CD14-positive monocyte (primary cell): ENCODE measurements at regions not wholly inside any gene's neighbourhood (a gene's known extent, or its start where the extent isn't known, plus 50 kb on each side); places are given as distances from the start of the nearest gene placed in this dataset.

Source experiments
- DNase-seq, 3 donors: peaks; one replicate each; pipeline ENCODE4 v3.0.0-alpha.2; 2011 to 2022
- H2AFZ ChIP-seq: 2 replicates; pipeline ENCODE4 v1.6.0; 2012; ENCODE audit warnings: mild to moderate bottlenecking, low read depth, low read length, inconsistent platforms; ENCODE audit not compliant: insufficient read depth, poor library complexity, severe bottlenecking
- H3K27ac ChIP-seq, 2 donors: 1 replicate in 1 of 2; 2 replicates in 1 of 2; pipeline ENCODE4 v1.5.1; 2012 to 2013; ENCODE audit warnings: low read length in 2 of 2, control low read depth in 1 of 2, inconsistent platforms in 1 of 2, low read depth in 1 of 2, mild to moderate bottlenecking in 1 of 2
- H3K27me3 ChIP-seq, 2 donors: one replicate each; pipeline versions ENCODE4 v1.6.0 to v1.6.1; 2011 to 2013; ENCODE audit warnings: low read length in 2 of 2; ENCODE audit not compliant: control insufficient read depth in 2 of 2, insufficient read depth in 2 of 2
- H3K36me3 ChIP-seq, 2 donors: replicated peaks in 1 of 2; 1 replicate in 1 of 2; 2 replicates in 1 of 2; pipeline versions ENCODE4 v1.5.1 to v1.6.1; 2012 to 2013; ENCODE audit warnings: low read length in 2 of 2, control low read depth in 1 of 2, inconsistent platforms in 1 of 2, mild to moderate bottlenecking in 1 of 2; ENCODE audit not compliant: insufficient read depth in 2 of 2, control insufficient read depth in 1 of 2
- H3K4me1 ChIP-seq, 2 donors: 1 replicate in 1 of 2; 2 replicates in 1 of 2; pipeline versions ENCODE4 v1.5.1 to v1.6.1; 2012 to 2013; ENCODE audit warnings: low read length in 2 of 2, control low read depth in 1 of 2, inconsistent platforms in 1 of 2, mild to moderate bottlenecking in 1 of 2, moderate library complexity in 1 of 2; ENCODE audit not compliant: insufficient read depth in 2 of 2, control insufficient read depth in 1 of 2
- H3K4me2 ChIP-seq: replicated peaks from 2 replicates; pipeline ENCODE3; 2012; ENCODE audit warnings: low read length, moderate library complexity, mild to moderate bottlenecking; ENCODE audit not compliant: poor library complexity, severe bottlenecking; ENCODE audit errors: extremely low read depth
- H3K4me3 ChIP-seq, 3 experiments: fragments of 200-600 bp in 1 of 3; sonication (generic) in 1 of 3; replicated peaks in 1 of 3; 1 replicate in 2 of 3; 2 replicates in 1 of 3; pipeline ENCODE4 v1.5.1; 2011 to 2013; ENCODE audit warnings: low read length in 3 of 3, mild to moderate bottlenecking in 3 of 3, control low read depth in 2 of 3, low read depth in 2 of 3, inconsistent platforms in 1 of 3, moderate library complexity in 1 of 3
- H3K79me2 ChIP-seq: 2 replicates; pipeline ENCODE4 v1.6.0; 2012; ENCODE audit warnings: mild to moderate bottlenecking, control low read depth, inconsistent platforms, low read length, moderate library complexity; ENCODE audit not compliant: insufficient read depth
- H3K9ac ChIP-seq: 2 replicates; pipeline ENCODE4 v1.6.0; 2017; ENCODE audit warnings: low read length, mild to moderate bottlenecking; ENCODE audit not compliant: insufficient read depth, poor library complexity, severe bottlenecking
- H3K9me3 ChIP-seq, 2 donors: replicated peaks in 1 of 2; 1 replicate in 1 of 2; 2 replicates in 1 of 2; pipeline versions ENCODE4 v1.5.1 to v1.6.1; 2012 to 2013; ENCODE audit warnings: low read length in 2 of 2, control low read depth in 1 of 2; ENCODE audit not compliant: control insufficient read depth in 1 of 2, insufficient read depth in 1 of 2
- H4K20me1 ChIP-seq: 2 replicates; pipeline ENCODE4 v1.6.0; 2012; ENCODE audit warnings: mild to moderate bottlenecking, low read length, control low read depth, moderate library complexity; ENCODE audit not compliant: insufficient read depth
- H3K27ac Mint-ChIP-seq, 7 donors: one replicate each; pipeline ENCODE4 v1.8.0; 2020; ENCODE audit warnings: mild to moderate bottlenecking in 7 of 7, mixed read lengths in 7 of 7, moderate library complexity in 6 of 7, inconsistent platforms in 2 of 7
- H3K27me3 Mint-ChIP-seq, 3 donors: one replicate each; pipeline ENCODE4 v1.8.0; 2021 to 2022; ENCODE audit warnings: low read depth in 3 of 3, mild to moderate bottlenecking in 3 of 3, mixed read lengths in 3 of 3, moderate library complexity in 3 of 3, inconsistent platforms in 1 of 3
- H3K36me3 Mint-ChIP-seq, 2 donors: one replicate each; pipeline ENCODE4 v1.8.0; 2020; ENCODE audit warnings: mixed read lengths in 2 of 2, inconsistent platforms in 1 of 2, mild to moderate bottlenecking in 1 of 2
- H3K4me1 Mint-ChIP-seq: one replicate; pipeline ENCODE4 v1.8.0; 2020; ENCODE audit warnings: mild to moderate bottlenecking, mixed read lengths
- H3K4me3 Mint-ChIP-seq, 2 donors: one replicate each; pipeline ENCODE4 v1.8.0; 2020; ENCODE audit warnings: mild to moderate bottlenecking in 2 of 2, mixed read lengths in 2 of 2, moderate library complexity in 1 of 2
- H3K9me3 Mint-ChIP-seq, 7 donors: one replicate each; pipeline ENCODE4 v1.8.0; 2020 to 2022; ENCODE audit warnings: mixed read lengths in 7 of 7, mild to moderate bottlenecking in 6 of 7, moderate library complexity in 6 of 7, inconsistent platforms in 2 of 7
- WGBS: methylation state at CpG from one replicate; pipeline ENCODE4 v1.1.5; 2013; ENCODE audit warnings: missing lambda C conversion rate; ENCODE audit not compliant: insufficient coverage; 5-methylcytosine and 5-hydroxymethylcytosine counted together
- intact Hi-C, 2 donors: fragments of 100-400 bp; cut with micrococcal nuclease; formaldehyde crosslinking; loops; one replicate each; pipeline versions ENCODE4 v1.15.0 to v1.15.1; 2023
- TF ChIP-seq, protein P1 (sequence below): fragments of 200-600 bp; IDR thresholded peaks from one replicate; pipeline ENCODE4 v1.8.0; 2022; ENCODE audit warnings: antibody characterized with exemption, mild to moderate bottlenecking

DNA sequence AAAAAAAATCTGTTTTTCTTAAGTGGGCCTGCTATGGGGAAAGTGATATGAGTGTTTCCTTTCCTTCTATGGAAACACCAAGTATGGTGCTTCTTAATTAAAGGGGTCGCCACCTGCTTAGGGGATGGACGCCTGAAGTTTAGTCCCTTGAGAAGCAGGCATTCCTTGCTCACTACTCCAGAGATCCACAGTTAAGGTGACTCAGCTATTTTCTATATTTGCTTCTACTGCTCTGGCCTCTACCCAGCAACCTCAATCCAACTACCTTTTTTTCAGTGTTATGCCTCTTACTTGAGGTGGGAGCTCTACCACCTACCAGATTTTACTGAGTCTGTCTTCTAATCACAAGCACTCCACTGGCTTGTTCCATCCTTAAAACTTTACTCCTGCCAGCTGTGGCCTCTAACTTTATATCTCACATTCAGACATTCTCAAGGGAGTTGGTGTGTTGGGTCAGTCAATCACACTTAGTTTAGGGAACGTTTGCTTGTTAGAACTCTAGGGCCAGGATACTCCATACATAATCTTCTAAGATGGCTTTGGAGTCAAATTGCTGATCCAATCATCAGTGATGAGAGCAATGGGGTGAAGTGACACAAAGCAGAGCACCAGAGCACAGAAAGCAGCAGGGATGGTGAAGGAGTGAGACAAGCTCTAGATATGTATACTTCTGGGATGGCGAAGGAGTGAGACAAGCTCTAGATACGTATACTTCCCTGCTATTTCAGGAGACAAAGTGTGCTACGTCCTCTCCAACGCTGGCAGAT is 708.1 kb downstream of the EFNA5 start:
- no peak for DNase-seq
- Mint-ChIP-seq H3K4me3 (no peak overlapping the region), H3K36me3 (no peaks in the 10 kb centered on the region), H3K27me3 (no peaks in the 10 kb centered on the region), H3K4me1 (no peaks in the 10 kb centered on the region), H3K27ac (no peak overlapping the region), H3K9me3 (peaks cover 0 to 2% (median 1%) of the 10 kb centered on the region in 7 donors)
- WGBS, result no CpG with 5 or more reads among the region's 7 CpGs
- intact Hi-C loops, result no loop called here
- Histone ChIP-seq H3K36me3 (no peaks in the 10 kb centered on the region), H3K4me3 (no peak overlapping the region), H3K27ac (no peak overlapping the region), H4K20me1 (no peaks in the 10 kb centered on the region), H3K4me2 (no peak overlapping the region), H3K4me1 (no peaks in the 10 kb centered on the region), H3K27me3 (no peaks in the 10 kb centered on the region), H3K9me3 (no peaks in the 10 kb centered on the region), H3K9ac (no peak overlapping the region), H2AFZ (no peak overlapping the region), H3K79me2 (no peaks in the 10 kb centered on the region)
- TF ChIP-seq, protein P1, sequence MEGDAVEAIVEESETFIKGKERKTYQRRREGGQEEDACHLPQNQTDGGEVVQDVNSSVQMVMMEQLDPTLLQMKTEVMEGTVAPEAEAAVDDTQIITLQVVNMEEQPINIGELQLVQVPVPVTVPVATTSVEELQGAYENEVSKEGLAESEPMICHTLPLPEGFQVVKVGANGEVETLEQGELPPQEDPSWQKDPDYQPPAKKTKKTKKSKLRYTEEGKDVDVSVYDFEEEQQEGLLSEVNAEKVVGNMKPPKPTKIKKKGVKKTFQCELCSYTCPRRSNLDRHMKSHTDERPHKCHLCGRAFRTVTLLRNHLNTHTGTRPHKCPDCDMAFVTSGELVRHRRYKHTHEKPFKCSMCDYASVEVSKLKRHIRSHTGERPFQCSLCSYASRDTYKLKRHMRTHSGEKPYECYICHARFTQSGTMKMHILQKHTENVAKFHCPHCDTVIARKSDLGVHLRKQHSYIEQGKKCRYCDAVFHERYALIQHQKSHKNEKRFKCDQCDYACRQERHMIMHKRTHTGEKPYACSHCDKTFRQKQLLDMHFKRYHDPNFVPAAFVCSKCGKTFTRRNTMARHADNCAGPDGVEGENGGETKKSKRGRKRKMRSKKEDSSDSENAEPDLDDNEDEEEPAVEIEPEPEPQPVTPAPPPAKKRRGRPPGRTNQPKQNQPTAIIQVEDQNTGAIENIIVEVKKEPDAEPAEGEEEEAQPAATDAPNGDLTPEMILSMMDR, result no peak

DNA sequence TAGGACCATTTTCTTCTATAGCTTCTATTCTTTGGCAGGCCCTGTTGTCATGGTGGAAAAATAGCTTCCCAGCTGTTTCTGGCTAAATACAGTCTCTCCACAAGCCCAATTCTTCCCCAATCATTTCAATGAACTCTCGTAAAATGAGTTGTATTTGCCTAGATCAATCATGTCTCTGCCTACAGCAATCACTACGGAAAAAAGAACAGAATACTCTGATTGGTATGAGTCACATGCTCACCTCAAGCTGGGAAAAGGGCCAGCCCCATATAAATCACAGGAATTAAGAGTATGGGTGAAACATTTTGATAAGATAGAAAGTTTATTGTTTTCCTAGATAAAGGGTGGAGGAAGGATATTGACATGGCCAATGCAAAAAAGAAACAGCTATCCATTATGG is 711.4 kb downstream of the EFNA5 start:
- H2AFZ ChIP-seq, result no peak overlapping the region
- intact Hi-C loops, result no loop called here
- H3K36me3 ChIP-seq, result no peaks in the 10 kb centered on the region
- no peaks in the 10 kb centered on the region for H3K79me2 ChIP-seq
- Mint-ChIP-seq H3K36me3 (no peaks in the 10 kb centered on the region), H3K9me3 (peaks cover 0 to 2% (median 0%) of the 10 kb centered on the region in 7 donors), H3K27ac (no peak overlapping the region), H3K27me3 (no peaks in the 10 kb centered on the region), H3K4me3 (no peak overlapping the region), H3K4me1 (no peaks in the 10 kb centered on the region)
- no peaks in the 10 kb centered on the region for H3K9me3 ChIP-seq
- TF ChIP-seq, protein P1, result no peak
- no peak overlapping the region for H3K27ac ChIP-seq
- no peaks in the 10 kb centered on the region for H4K20me1 ChIP-seq
- no peak overlapping the region for H3K4me3 ChIP-seq
- H3K9ac ChIP-seq, result no peak overlapping the region
- no CpG with 5 or more reads among the region's 2 CpGs for WGBS
- no peaks in the 10 kb centered on the region for H3K27me3 ChIP-seq
- DNase-seq, result no peak
- H3K4me1 ChIP-seq, result no peaks in the 10 kb centered on the region
- H3K4me2 ChIP-seq, result no peak overlapping the region
